Thyroid gland (tissue), 4 donors: ENCODE measurements at regions not wholly inside any gene's neighbourhood (a gene's known extent, or its start where the extent isn't known, plus 50 kb on each side); places are given as distances from the start of the nearest gene placed in this dataset.
"Not testable (repeated sequence)": the region's sequence is repeated elsewhere in the genome, so short reads cannot be mapped to it uniquely, and the experiment has no call there.

Source experiments
- DNase-seq, 2 donors: peaks; one replicate each; pipeline ENCODE4 v3.0.0-alpha.2; 2019
- H3K27ac ChIP-seq, 3 donors: fragments of 200-600 bp; sonication (generic); 1 replicate in 2 of 3; 2 replicates in 1 of 3; pipeline ENCODE4 v1.5.1; 2016 to 2019; ENCODE audit warnings: mild to moderate bottlenecking in 1 of 3, moderate library complexity in 1 of 3
- H3K27me3 ChIP-seq: fragments of 200-600 bp; sonication (generic); one replicate; pipeline ENCODE4 v1.5.1; 2019
- H3K36me3 ChIP-seq, 2 donors: fragments of 200-600 bp; sonication (generic); one replicate each; pipeline ENCODE4 v1.5.1; 2016 to 2019
- H3K4me1 ChIP-seq, 2 donors: fragments of 200-600 bp; sonication (generic); one replicate each; pipeline ENCODE4 v1.5.1; 2017 to 2019
- H3K4me3 ChIP-seq, 3 donors: fragments of 200-600 bp; sonication (generic); replicated peaks in 1 of 3; 1 replicate in 2 of 3; 2 replicates in 1 of 3; pipeline ENCODE4 v1.5.1; 2016; ENCODE audit warnings: mild to moderate bottlenecking in 1 of 3
- H3K9me3 ChIP-seq: fragments of 200-600 bp; sonication (generic); one replicate; pipeline ENCODE4 v1.5.1; 2017
- CTCF ChIP-seq, 6 experiments: fragments of 200-600 bp in 3 of 6; fragments of 450-650 bp in 3 of 6; sonication (generic) in 3 of 6; IDR thresholded peaks; one replicate each; pipeline ENCODE4 v1.5.1; 2016 to 2019; ENCODE audit warnings: antibody characterized with exemption in 6 of 6, mild to moderate bottlenecking in 2 of 6, inconsistent platforms in 1 of 6, moderate library complexity in 1 of 6
- POLR2A ChIP-seq, 2 donors: fragments of 450-650 bp; IDR thresholded peaks; one replicate each; pipeline ENCODE4 v1.6.1; 2017; ENCODE audit warnings: antibody characterized with exemption in 2 of 2, mild to moderate bottlenecking in 2 of 2, moderate library complexity in 1 of 2
- WGBS, 2 donors: methylation state at CpG; one replicate each; pipeline ENCODE4 v1.1.5; 2017; 5-methylcytosine and 5-hydroxymethylcytosine counted together
- intact Hi-C: fragments of 100-400 bp; cut with DNase I; formaldehyde crosslinking; loops from one replicate; pipeline ENCODE4 v1.15.1; 2023

- WGBS, 2 donors, result 91 to 95% methylated on average over 1 of the region's 1 CpG
- Histone ChIP-seq H3K27ac (no peak overlapping the region), H3K27me3 (no peaks in the 10 kb centered on the region), H3K4me3 (no peak overlapping the region), H3K4me1 (no peaks in the 10 kb centered on the region), H3K9me3 (no peaks in the 10 kb centered on the region), H3K36me3 (no peaks in the 10 kb centered on the region)
- TF ChIP-seq CTCF (IDR thresholded peaks at IDR 0.05), result no peak
- no peak for TF ChIP-seq POLR2A (IDR thresholded peaks at IDR 0.05)
- intact Hi-C loops, result no loop called here
- DNase-seq, result no peak
These were observed 365.4 kb downstream of the TFAP2B start for GRCh38 chr6:51184046-51184445.

- H3K4me1 ChIP-seq, H3K27ac ChIP-seq, DNase-seq, H3K4me3 ChIP-seq, H3K27me3 ChIP-seq, intact Hi-C loops, H3K9me3 ChIP-seq, H3K36me3 ChIP-seq: not testable (repeated sequence)
- 91% methylated on average over 4 to 7 of the region's 7 CpGs for WGBS, 2 donors
These were observed 374.5 kb downstream of the TFAP2B start for GRCh38 chr6:51193163-51193562.

- Histone ChIP-seq H3K4me3 (no peak overlapping the region), H3K9me3 (no peaks in the 10 kb centered on the region), H3K27me3 (no peaks in the 10 kb centered on the region), H3K4me1 (no peaks in the 10 kb centered on the region), H3K27ac (no peak overlapping the region), H3K36me3 (no peaks in the 10 kb centered on the region)
- WGBS, 2 donors, result 69 to 87% methylated on average over 2 of the region's 2 CpGs
- intact Hi-C loops, result no loop called here
- no peak for DNase-seq
- no peak for TF ChIP-seq CTCF (IDR thresholded peaks at IDR 0.05)
- no peak for TF ChIP-seq POLR2A (IDR thresholded peaks at IDR 0.05)
These were observed 380.5 kb downstream of the TFAP2B start for GRCh38 chr6:51199105-51199552.

- Histone ChIP-seq H3K4me3 (no peak overlapping the region), H3K9me3 (no peaks in the 10 kb centered on the region), H3K4me1 (no peaks in the 10 kb centered on the region), H3K27ac (no peak overlapping the region), H3K27me3 (no peaks in the 10 kb centered on the region), H3K36me3 (no peaks in the 10 kb centered on the region)
- TF ChIP-seq POLR2A (IDR thresholded peaks at IDR 0.05), result no peak
- no peak for TF ChIP-seq CTCF (IDR thresholded peaks at IDR 0.05)
- DNase-seq, result no peak
- intact Hi-C loops, result no loop called here
- 70% methylated on average over 5 of the region's 5 CpGs for WGBS, 2 donors
These were observed 381.1 kb downstream of the TFAP2B start for GRCh38 chr6:51199733-51200260.

GRCh38 chr6:51200676-51201075 is 382.0 kb downstream of the TFAP2B start:
- no peak for DNase-seq

GRCh38 chr6:51202653-51203052 is 384.0 kb downstream of the TFAP2B start:
- 79 to 83% methylated on average over 12 to 13 of the region's 13 CpGs for WGBS, 2 donors
- H3K9me3 ChIP-seq, H3K27ac ChIP-seq, intact Hi-C loops, DNase-seq, H3K36me3 ChIP-seq, H3K27me3 ChIP-seq, H3K4me1 ChIP-seq, H3K4me3 ChIP-seq: not testable (repeated sequence)

More at GRCh38 chr6:51200676-51201075, 382.0 kb downstream of the TFAP2B start:
- Histone ChIP-seq H3K9me3 (no peaks in the 10 kb centered on the region), H3K27me3 (no peaks in the 10 kb centered on the region), H3K4me3 (no peak overlapping the region), H3K4me1 (no peaks in the 10 kb centered on the region), H3K36me3 (no peaks in the 10 kb centered on the region), H3K27ac (no peak overlapping the region)
- no peak for TF ChIP-seq POLR2A (IDR thresholded peaks at IDR 0.05)
- no peak for TF ChIP-seq CTCF (IDR thresholded peaks at IDR 0.05)
- intact Hi-C loops, result no loop called here
- 81 to 85% methylated on average over 1 of the region's 1 CpG for WGBS, 2 donors
